ENCODE measurements at regions not wholly inside any gene's neighbourhood (a gene's known extent, or its start where the extent isn't known, plus 50 kb on each side); places are given as distances from the start of the nearest gene placed in this dataset.
A peak's percentile ranks its signal among the peaks of the same experiment; 100 is the strongest.
"Not testable (repeated sequence)": the region's sequence is repeated elsewhere in the genome, so short reads cannot be mapped to it uniquely, and the experiment has no call there.

GRCh38 chr2:113386780-113387433 lies 50.6 kb upstream of the ZNG1B start:
- not testable (repeated sequence) for H3K36me3 ChIP-seq (replicated peaks; ENCODE audit: control insufficient read depth, insufficient read depth, low read length); H3K4me3 ChIP-seq (ENCODE audit: insufficient read depth, low read depth, low read length); H3K27me3 ChIP-seq (ENCODE audit: control insufficient read depth, insufficient read depth, low read length); DNase-seq

DNA sequence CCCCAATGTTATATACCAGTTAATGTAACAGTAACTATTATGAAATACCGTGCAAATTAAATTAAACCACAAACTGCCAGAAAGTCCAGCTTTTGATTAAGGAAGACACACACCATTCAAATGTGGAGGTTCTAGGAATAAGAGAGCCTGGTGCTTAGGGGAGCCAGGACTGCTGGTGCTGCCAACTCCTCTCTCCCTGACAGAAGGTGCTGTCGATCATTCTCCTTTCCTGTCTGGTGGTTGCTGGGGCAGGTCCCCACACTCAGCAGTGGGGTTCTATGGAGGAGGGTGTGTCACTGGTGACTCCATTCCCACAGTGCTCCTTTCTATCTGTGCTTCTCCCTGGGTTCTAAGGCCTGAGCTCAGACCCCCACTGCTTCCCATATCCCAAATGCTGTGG lies 57.9 kb upstream of the ZNG1B start:
- H3K27me3 ChIP-seq (ENCODE audit: control insufficient read depth, insufficient read depth, low read length); H3K4me3 ChIP-seq (ENCODE audit: insufficient read depth, low read depth, low read length); H3K36me3 ChIP-seq (replicated peaks; ENCODE audit: control insufficient read depth, insufficient read depth, low read length); DNase-seq: not testable (repeated sequence)

- DNase-seq: no peak
- Histone ChIP-seq H3K27me3 (ENCODE audit: control insufficient read depth, insufficient read depth, low read length) (no peaks in the 10 kb centered on the region), H3K36me3 (replicated peaks; ENCODE audit: control insufficient read depth, insufficient read depth, low read length) (no peaks in the 10 kb centered on the region), H3K4me3 (ENCODE audit: insufficient read depth, low read depth, low read length) (no peak overlapping the region)
These were observed 60.5 kb upstream of the ZNG1B start for GRCh38 chr2:113376913-113377445.

DNA sequence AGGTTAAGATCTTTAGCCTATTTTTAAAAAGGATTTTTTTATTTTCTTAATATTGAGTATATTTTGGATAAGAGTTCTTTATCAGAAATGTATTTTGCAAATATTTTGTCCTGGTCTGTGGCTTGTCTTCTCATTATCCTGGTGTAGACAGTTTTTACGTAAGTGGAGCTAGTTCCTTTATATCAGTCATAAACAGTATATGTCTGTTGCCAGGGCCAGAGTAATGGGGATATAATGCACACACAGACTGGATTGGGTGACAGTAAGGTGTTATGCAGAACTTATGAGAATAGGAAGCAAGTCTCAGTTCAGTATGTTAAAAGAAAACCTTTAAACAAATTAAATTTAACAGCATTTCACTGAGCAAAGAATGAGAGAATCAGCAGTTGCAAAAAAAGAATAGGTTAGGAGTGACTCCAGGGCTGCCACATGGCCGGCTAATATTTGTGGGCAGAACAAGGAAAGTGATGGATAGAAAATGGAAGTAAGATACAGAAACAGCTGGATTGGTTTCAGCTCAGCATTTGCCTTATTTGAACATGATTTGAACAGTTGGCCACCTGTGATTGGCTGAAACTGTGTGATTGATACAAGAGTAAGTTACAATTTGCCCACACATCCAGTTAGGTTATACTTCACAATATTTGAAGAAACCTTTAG lies 61.1 kb upstream of the ZNG1B start:
- Histone ChIP-seq H3K27me3 (ENCODE audit: control insufficient read depth, insufficient read depth, low read length) (no peaks in the 10 kb centered on the region), H3K36me3 (replicated peaks; ENCODE audit: control insufficient read depth, insufficient read depth, low read length) (no peaks in the 10 kb centered on the region), H3K4me3 (ENCODE audit: insufficient read depth, low read depth, low read length) (no peak overlapping the region)
- DNase-seq: no peak

DNA sequence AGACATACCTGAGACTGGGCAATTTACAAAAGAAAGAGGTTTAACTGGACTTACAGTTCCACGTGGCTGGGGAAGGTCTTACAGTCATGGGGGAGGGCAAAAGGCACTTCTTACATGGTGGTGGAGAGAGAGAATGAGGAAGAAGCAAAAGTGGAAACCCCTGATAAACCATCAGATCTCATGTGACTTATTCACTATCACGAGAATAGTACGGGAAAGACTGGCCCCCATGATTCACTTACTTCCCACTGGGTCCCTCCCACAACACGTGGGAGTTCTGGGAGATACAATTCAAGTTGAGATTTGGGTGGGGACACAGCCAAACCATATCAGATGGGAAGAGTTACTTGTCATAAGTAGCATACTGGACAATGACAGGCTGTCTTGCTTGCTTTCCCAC lies 62.6 kb upstream of the ZNG1B start:
- not testable (repeated sequence) for H3K4me3 ChIP-seq (ENCODE audit: insufficient read depth, low read depth, low read length); H3K36me3 ChIP-seq (replicated peaks; ENCODE audit: control insufficient read depth, insufficient read depth, low read length); H3K27me3 ChIP-seq (ENCODE audit: control insufficient read depth, insufficient read depth, low read length); DNase-seq

DNA sequence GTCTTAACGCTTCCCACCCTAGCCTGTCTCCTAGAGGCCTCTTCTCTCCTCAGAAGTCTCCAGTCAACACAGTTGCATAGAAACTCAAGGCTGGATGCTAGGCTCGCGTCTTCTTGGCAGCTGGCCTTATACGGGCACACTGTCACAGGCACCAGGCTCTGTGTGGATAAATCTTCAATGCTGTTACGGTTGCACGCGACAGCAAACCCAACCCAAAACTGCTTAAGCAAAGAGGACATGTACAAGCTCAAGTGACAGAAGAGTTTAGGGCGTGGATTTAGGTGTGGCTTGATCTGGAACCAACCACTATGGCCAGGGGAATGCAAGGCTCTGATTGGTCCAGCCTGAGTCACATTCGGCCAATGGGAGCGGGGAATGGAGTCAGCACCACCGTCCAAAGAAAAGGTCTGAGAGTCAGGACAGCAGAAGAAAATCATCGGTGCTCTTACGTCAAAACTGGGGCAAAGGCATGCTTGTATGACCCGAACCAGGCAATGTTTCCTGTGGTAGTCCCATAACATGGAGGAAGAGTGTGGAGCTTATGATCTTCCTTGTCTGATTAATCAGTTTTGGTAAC lies 65.1 kb upstream of the ZNG1B start:
- H3K36me3 ChIP-seq (replicated peaks; ENCODE audit: control insufficient read depth, insufficient read depth, low read length); H3K4me3 ChIP-seq (ENCODE audit: insufficient read depth, low read depth, low read length); H3K27me3 ChIP-seq (ENCODE audit: control insufficient read depth, insufficient read depth, low read length): not testable (repeated sequence)
- peak; percentile 19 for DNase-seq

DNA sequence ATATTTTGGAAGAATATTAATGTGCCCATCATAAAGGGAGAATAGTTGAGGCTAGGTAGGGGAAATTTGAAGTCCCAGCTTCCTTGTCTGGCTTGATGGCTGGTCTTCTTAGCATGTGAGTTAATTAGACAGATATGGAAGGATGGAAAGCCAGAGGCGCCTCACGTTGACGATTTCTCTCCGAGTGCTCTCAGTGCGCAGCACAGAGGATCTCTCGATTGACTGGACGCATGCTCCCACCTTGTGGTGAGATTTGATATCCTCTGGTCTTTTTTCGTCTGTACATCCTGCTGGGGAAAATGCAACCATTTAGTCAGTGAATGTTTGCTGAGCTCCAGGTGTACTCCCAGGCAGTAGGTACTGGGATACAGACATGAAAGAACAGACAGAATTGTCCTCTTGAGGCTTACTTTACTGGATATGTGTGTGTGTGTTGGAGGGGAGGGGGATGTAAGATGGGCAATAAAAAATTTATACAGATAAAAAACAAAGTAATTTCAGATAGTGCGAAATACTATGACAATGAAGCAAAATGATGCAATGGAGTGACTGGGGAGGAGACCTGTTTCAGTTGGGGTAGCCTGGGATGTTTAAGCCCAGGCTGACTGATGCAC lies 66.9 kb upstream of the ZNG1B start:
- H3K4me3 ChIP-seq (ENCODE audit: insufficient read depth, low read depth, low read length): no peak overlapping the region
- H3K36me3 ChIP-seq (replicated peaks; ENCODE audit: control insufficient read depth, insufficient read depth, low read length): no peaks in the 10 kb centered on the region
- DNase-seq: peak; percentile 68
- H3K27me3 ChIP-seq (ENCODE audit: control insufficient read depth, insufficient read depth, low read length): no peaks in the 10 kb centered on the region

DNA sequence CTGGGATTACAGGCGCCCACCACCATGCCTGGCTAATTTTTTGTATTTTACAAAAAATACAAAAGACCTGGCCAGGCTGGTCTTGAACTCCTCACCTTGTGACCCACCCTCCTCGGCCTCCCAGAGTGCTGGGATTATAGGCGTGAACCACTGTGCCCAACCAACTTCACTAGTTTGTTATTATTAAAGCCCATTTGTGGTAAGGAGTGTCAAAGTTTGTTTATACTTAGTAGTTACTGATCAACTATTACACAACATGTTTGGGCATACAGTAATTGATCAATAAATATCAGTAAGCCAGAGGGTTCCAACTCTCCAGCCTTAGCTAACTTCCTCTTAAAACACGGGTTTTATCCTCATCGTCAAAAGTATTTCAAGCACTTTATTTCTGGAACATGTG lies 67.5 kb upstream of the ZNG1B start:
- DNase-seq: no peak
- Histone ChIP-seq H3K4me3 (ENCODE audit: insufficient read depth, low read depth, low read length) (no peak overlapping the region), H3K27me3 (ENCODE audit: control insufficient read depth, insufficient read depth, low read length) (no peaks in the 10 kb centered on the region), H3K36me3 (replicated peaks; ENCODE audit: control insufficient read depth, insufficient read depth, low read length) (no peaks in the 10 kb centered on the region)

- not testable (repeated sequence) for DNase-seq; H3K36me3 ChIP-seq (replicated peaks; ENCODE audit: control insufficient read depth, insufficient read depth, low read length); H3K4me3 ChIP-seq (ENCODE audit: insufficient read depth, low read depth, low read length); H3K27me3 ChIP-seq (ENCODE audit: control insufficient read depth, insufficient read depth, low read length)
These were observed 68.9 kb upstream of the ZNG1B start for GRCh38 chr2:113368581-113368980.

DNA sequence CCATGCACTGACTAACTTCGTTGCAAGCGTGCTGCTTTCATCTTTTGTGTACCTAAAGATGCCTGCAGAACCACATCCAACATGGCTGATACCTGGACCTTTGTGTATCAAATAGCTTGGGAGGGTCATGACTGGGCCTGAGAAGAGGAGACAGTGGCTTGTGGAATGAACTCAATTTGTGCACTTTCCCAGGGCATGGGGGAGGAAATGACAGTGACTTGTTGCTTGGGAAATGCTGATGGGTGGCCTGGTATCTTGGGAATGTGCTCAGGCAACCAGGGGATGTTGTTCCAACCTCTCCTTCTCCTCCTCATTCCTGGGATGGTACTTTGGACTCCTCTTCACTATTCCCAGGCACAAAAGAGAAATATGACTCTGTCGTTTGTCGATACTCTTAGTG lies 70.7 kb upstream of the ZNG1B start:
- H3K36me3 ChIP-seq (replicated peaks; ENCODE audit: control insufficient read depth, insufficient read depth, low read length); H3K4me3 ChIP-seq (ENCODE audit: insufficient read depth, low read depth, low read length); H3K27me3 ChIP-seq (ENCODE audit: control insufficient read depth, insufficient read depth, low read length); DNase-seq: not testable (repeated sequence)

GRCh38 chr2:113365791-113366190 lies 71.7 kb upstream of the ZNG1B start:
- not testable (repeated sequence) for DNase-seq; H3K27me3 ChIP-seq (ENCODE audit: control insufficient read depth, insufficient read depth, low read length); H3K4me3 ChIP-seq (ENCODE audit: insufficient read depth, low read depth, low read length); H3K36me3 ChIP-seq (replicated peaks; ENCODE audit: control insufficient read depth, insufficient read depth, low read length)

DNA sequence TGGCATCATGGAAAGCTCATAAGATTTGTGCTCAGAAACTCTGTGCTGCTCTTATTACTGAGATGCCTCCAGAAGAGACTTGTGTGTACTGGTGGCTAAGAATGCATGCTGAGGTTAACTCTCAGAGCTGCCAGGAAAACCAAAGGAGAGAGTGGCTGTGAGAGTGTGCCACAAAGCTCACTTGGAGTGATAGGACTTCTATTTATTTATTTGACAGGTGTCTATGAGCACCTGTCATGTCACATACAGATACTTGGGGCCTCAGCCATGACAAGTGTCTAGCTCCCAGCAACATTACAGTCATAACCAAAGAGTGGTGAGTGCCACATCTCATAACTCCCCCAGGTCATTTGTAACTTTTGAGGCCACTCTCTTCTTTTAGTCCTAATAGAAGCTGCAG lies 72.2 kb upstream of the ZNG1B start:
- not testable (repeated sequence) for H3K27me3 ChIP-seq (ENCODE audit: control insufficient read depth, insufficient read depth, low read length); H3K36me3 ChIP-seq (replicated peaks; ENCODE audit: control insufficient read depth, insufficient read depth, low read length); DNase-seq; H3K4me3 ChIP-seq (ENCODE audit: insufficient read depth, low read depth, low read length)

- H3K4me3 ChIP-seq (ENCODE audit: insufficient read depth, low read depth, low read length): no peak overlapping the region
- no peaks in the 10 kb centered on the region for H3K27me3 ChIP-seq (ENCODE audit: control insufficient read depth, insufficient read depth, low read length)
- no peak for DNase-seq
- H3K36me3 ChIP-seq (replicated peaks; ENCODE audit: control insufficient read depth, insufficient read depth, low read length): no peaks in the 10 kb centered on the region
These were observed 76.4 kb upstream of the ZNG1B start for GRCh38 chr2:113361051-113361450.

DNA sequence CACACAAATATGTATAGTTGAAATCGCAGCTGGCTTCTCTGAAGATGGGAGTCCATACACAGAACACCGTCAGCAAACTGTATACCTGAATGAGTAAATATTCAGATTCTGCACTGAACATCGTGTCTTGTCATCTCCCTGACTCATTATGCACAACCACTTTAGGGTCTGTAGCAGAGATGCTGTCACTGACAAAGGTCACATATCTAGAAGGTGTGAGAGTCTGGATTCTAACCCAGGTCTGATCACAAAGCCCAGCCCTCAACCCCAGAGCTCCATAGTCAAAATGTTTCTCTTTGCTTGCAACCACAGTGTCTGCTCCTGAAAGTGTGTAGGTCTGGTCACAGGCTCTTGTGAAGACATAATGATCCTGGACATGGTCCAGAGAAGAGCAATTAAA lies 78.3 kb upstream of the PAX8 start:
- H3K4me3 ChIP-seq (ENCODE audit: insufficient read depth, low read depth, low read length): no peak overlapping the region
- DNase-seq: no peak
- no peaks in the 10 kb centered on the region; the same call in 1 of the 2 replicates for H3K27me3 ChIP-seq (ENCODE audit: control insufficient read depth, insufficient read depth, low read length)
- no peaks in the 10 kb centered on the region for H3K36me3 ChIP-seq (replicated peaks; ENCODE audit: control insufficient read depth, insufficient read depth, low read length)

- DNase-seq; H3K27me3 ChIP-seq (ENCODE audit: control insufficient read depth, insufficient read depth, low read length); H3K36me3 ChIP-seq (replicated peaks; ENCODE audit: control insufficient read depth, insufficient read depth, low read length); H3K4me3 ChIP-seq (ENCODE audit: insufficient read depth, low read depth, low read length): not testable (repeated sequence)
These were observed 77.6 kb upstream of the PAX8 start for GRCh38 chr2:113356284-113356683.

Measured in H7 (cell line).